Skeletal muscle tissue (tissue), 3 donors: ENCODE measurements at regions not wholly inside any gene's neighbourhood (a gene's known extent, or its start where the extent isn't known, plus 50 kb on each side); places are given as distances from the start of the nearest gene placed in this dataset.

ENCODE experiments used
- H3K27ac ChIP-seq: one replicate; pipeline ENCODE4 v1.7.0; 2013; ENCODE audit warnings: mild to moderate bottlenecking, low read depth, low read length, inconsistent platforms
- H3K27me3 ChIP-seq, 3 donors: one replicate each; pipeline ENCODE4 v1.7.0; 2013; ENCODE audit warnings: low read length in 3 of 3; ENCODE audit not compliant: control insufficient read depth in 3 of 3, insufficient read depth in 3 of 3
- H3K36me3 ChIP-seq, 3 donors: one replicate each; pipeline ENCODE4 v1.7.0; 2013; ENCODE audit warnings: low read length in 3 of 3; ENCODE audit not compliant: control insufficient read depth in 3 of 3, insufficient read depth in 3 of 3
- H3K4me1 ChIP-seq, 3 donors: one replicate each; pipeline ENCODE4 v1.7.0; 2013; ENCODE audit warnings: low read length in 3 of 3, mild to moderate bottlenecking in 3 of 3; ENCODE audit not compliant: control insufficient read depth in 3 of 3, insufficient read depth in 3 of 3
- H3K4me3 ChIP-seq, 3 donors: one replicate each; pipeline ENCODE4 v1.7.0; 2013; ENCODE audit warnings: low read length in 3 of 3
- H3K9ac ChIP-seq, 3 donors: one replicate each; pipeline ENCODE4 v1.7.0; 2013; ENCODE audit warnings: low read length in 3 of 3, mild to moderate bottlenecking in 3 of 3, moderate library complexity in 2 of 3, low read depth in 1 of 3
- H3K9me3 ChIP-seq, 3 donors: one replicate each; pipeline ENCODE4 v1.7.0; 2013; ENCODE audit warnings: low read length in 3 of 3; ENCODE audit not compliant: control insufficient read depth in 3 of 3
- donor health status: Osteomylitis.

- H3K9ac ChIP-seq, result no peak overlapping the region
- no peak overlapping the region for H3K27ac ChIP-seq
- no peaks in the 10 kb centered on the region for H3K4me1 ChIP-seq
- no peaks in the 10 kb centered on the region for H3K9me3 ChIP-seq
- no peak overlapping the region for H3K4me3 ChIP-seq
- no peaks in the 10 kb centered on the region for H3K36me3 ChIP-seq
- no peaks in the 10 kb centered on the region for H3K27me3 ChIP-seq
These were observed 303.4 kb downstream of the PIK3C3 start for GRCh38 chr18:42258301-42258965.

DNA sequence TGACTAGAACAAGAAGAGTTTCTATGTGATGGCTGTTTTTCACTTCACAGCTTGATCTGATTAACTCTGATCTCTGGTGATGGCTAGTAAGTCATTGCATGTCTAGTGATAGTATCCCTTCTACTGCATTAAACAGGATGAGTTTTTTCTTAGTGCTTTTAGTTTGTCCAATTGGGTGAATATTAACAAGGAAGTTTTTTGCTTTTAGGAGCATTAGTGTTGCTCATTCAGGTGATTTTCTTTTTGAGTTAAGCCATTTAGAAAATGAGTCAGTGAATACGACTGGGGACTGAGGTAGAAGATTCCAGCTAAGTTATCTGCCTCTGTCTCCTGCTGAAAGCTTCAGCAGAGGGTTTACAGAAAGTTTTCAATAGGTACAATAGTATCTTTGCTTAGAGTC is 306.7 kb downstream of the PIK3C3 start:
- Histone ChIP-seq H3K9ac (no peak overlapping the region), H3K4me3 (no peak overlapping the region), H3K27me3 (no peaks in the 10 kb centered on the region), H3K9me3 (no peaks in the 10 kb centered on the region), H3K27ac (no peak overlapping the region), H3K4me1 (no peaks in the 10 kb centered on the region), H3K36me3 (no peaks in the 10 kb centered on the region)

GRCh38 chr18:42264497-42264896 is 309.5 kb downstream of the PIK3C3 start:
- no peaks in the 10 kb centered on the region for H3K4me1 ChIP-seq
- H3K27me3 ChIP-seq, result no peaks in the 10 kb centered on the region
- H3K4me3 ChIP-seq, result no peak overlapping the region
- no peaks in the 10 kb centered on the region for H3K36me3 ChIP-seq
- H3K9ac ChIP-seq, result no peak overlapping the region
- H3K27ac ChIP-seq, result no peak overlapping the region
- H3K9me3 ChIP-seq, result no peaks in the 10 kb centered on the region

- no peaks in the 10 kb centered on the region for H3K9me3 ChIP-seq
- no peaks in the 10 kb centered on the region for H3K27me3 ChIP-seq
- no peaks in the 10 kb centered on the region for H3K4me1 ChIP-seq
- no peak overlapping the region for H3K9ac ChIP-seq
- no peaks in the 10 kb centered on the region for H3K36me3 ChIP-seq
- H3K27ac ChIP-seq, result no peak overlapping the region
- no peak overlapping the region for H3K4me3 ChIP-seq
These were observed 313.2 kb downstream of the PIK3C3 start for GRCh38 chr18:42268186-42268725.

DNA sequence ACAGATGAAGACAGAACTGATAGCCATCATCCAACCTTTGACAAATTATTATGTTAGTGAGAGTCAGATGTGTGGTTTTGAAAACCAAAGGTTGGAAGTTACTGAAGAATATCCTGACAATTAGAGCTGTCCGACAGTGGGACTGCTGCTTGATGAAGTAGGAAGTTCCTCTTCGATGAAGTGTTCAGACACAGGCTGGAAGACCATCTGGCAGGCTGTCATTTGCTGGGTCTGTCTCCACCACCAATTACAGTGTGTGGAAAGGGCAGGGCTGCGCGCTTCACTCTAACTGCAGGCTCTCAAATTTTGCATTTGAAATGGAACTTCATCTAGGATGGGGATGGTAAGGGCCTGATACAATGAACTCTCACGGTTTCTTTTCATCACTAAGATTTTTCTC is 313.8 kb downstream of the PIK3C3 start:
- Histone ChIP-seq H3K9ac (no peak overlapping the region), H3K27ac (no peak overlapping the region), H3K9me3 (no peaks in the 10 kb centered on the region), H3K27me3 (no peaks in the 10 kb centered on the region), H3K4me1 (no peaks in the 10 kb centered on the region), H3K36me3 (no peaks in the 10 kb centered on the region), H3K4me3 (no peak overlapping the region)

DNA sequence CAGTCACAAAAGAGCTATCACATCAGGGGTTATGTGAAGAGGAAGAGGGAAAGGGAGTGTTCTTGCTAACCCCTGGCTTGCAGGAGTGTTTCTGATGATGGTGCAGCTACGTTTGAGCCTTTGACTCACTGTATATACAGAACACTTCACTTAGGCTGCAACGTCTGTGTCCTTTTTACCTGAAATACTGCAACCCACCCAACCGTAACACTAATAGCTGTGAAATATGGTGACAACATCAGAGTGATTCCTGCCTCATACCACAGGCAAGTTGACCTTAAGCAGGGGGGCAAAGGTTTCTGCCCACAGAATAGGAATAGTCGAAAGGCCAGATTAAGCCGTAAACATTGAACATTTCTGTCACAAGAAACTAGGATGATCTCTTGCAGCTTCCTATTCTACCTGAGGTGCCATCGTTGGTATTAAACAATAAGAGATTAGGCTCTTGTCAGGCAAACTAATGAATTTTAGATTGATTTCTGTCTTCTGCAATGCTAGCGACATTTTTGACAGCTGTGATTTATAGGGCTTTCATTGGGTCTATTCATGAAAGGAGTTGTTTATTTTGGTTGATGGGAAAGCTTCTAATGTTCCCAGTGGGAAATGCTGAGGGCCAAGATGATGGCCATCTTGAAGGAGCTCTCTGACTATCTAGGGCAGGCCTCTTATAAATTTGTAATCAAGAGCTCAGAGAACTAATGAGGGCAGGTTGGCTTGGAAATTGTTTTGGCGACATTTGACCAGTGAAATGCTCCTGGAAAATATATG is 316.8 kb downstream of the PIK3C3 start:
- no peak overlapping the region for H3K27ac ChIP-seq
- H3K4me3 ChIP-seq, result no peak overlapping the region
- H3K27me3 ChIP-seq, result no peaks in the 10 kb centered on the region
- H3K4me1 ChIP-seq, result no peaks in the 10 kb centered on the region
- no peaks in the 10 kb centered on the region for H3K36me3 ChIP-seq
- no peaks in the 10 kb centered on the region for H3K9me3 ChIP-seq
- H3K9ac ChIP-seq, result no peak overlapping the region

DNA sequence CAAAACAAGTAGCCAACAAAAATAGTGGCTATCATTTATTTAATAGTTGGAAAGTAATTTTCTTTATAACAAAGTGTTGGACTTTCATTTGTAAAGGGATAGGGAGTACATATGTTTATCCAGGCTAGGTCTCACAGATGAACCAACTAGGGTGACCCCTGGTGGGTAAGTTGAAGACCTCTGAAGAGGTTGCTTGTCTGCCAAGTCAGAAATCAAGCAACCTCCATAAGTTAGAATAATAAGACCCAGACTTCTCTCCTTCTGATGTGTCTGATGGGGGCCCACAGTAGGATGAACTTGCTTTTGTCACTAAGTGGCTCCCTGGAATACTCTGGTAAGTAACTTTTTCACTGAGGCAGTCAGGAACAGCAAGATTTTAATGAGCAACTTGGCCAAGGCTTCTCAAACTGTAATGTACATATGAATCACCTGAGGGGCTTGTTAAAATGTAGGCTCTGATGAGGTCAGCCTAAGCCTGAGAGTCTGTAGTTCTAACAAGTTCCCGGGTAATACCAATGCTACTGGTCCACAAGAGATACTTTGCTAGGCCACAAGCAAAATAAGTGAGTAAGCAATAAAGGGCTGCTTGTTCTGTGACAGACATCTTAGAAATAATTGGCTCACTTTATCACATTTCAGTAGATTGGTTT is 319.6 kb downstream of the PIK3C3 start:
- Histone ChIP-seq H3K27me3 (no peaks in the 10 kb centered on the region), H3K4me3 (no peak overlapping the region), H3K36me3 (no peaks in the 10 kb centered on the region), H3K27ac (no peak overlapping the region), H3K9ac (no peak overlapping the region), H3K9me3 (no peaks in the 10 kb centered on the region), H3K4me1 (no peaks in the 10 kb centered on the region)

DNA sequence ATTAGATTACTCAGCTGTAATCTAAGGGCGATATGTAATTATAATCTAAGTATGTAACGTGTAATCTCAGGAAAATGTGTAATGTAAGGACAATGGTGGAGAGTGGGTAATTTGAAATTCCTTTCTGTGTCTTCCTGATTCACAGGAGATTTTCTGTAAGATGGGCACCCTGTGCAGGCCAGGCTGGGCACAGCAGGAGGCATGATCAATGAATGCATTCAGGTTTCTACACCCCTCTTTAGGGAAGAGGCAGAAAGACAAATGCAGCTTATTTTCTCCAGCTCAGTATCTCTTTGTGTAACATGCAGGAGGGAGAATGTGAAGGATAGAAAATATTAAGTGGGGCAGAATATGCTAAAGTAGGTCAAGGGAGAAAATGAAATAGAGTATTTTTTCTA is 320.1 kb downstream of the PIK3C3 start:
- Histone ChIP-seq H3K4me3 (no peak overlapping the region), H3K9ac (no peak overlapping the region), H3K27ac (no peak overlapping the region), H3K27me3 (no peaks in the 10 kb centered on the region), H3K9me3 (no peaks in the 10 kb centered on the region), H3K4me1 (no peaks in the 10 kb centered on the region), H3K36me3 (no peaks in the 10 kb centered on the region)

DNA sequence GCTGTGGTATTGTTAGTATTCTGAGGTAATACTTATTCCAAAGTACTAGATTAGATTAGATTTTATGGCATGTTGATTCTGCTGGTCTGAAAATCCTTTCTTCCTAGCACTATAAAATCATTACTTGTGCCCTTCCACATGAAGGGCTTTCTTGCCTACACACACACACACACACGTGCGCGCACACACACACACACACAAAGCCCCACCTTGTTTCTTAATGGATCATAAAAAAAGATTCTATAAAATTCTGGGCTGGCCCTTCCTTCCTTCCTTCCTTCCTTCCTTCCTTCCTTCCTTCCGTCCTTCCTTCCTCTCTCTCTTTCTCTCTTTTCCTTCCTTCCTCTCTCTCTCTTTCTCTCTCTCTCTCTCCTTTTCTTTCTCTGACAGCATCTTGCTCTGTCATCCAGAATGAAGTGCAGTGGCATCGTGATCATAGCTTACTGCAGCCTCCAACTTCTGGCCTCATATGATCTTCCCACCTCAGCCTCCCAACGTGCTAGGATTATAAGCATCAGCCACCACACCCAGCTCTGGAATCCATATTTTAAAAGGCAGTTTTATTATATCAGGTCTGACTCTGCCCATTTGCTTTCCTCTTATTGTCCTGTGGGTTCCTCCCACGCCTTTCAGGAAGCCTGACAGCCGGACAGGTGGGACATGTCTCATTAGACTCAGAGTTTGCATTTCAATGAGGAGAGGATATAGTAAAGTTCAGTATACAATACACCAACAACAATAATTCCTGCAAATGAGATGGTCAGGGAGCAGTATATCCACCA is 321.1 kb downstream of the PIK3C3 start:
- H3K9ac ChIP-seq, result no peak overlapping the region
- H3K27ac ChIP-seq, result no peak overlapping the region
- H3K4me3 ChIP-seq, result no peak overlapping the region
- no peaks in the 10 kb centered on the region for H3K4me1 ChIP-seq
- H3K36me3 ChIP-seq, result no peaks in the 10 kb centered on the region
- no peaks in the 10 kb centered on the region for H3K9me3 ChIP-seq
- H3K27me3 ChIP-seq, result no peaks in the 10 kb centered on the region
